HG03378 (cell line): ENCODE measurements at regions not wholly inside any gene's neighbourhood (a gene's known extent, or its start where the extent isn't known, plus 50 kb on each side); places are given as distances from the start of the nearest gene placed in this dataset.
"Not testable (repeated sequence)": the region's sequence is repeated elsewhere in the genome, so short reads cannot be mapped to it uniquely, and the experiment has no call there.

Source experiments
- ATAC-seq: cut with Tn5 transposase; IDR thresholded peaks from one replicate; pipeline ENCODE4 v1.9.1; 2021; ENCODE audit warnings: mild to moderate bottlenecking, moderate library complexity; ENCODE audit not compliant: unreplicated experiment

DNA sequence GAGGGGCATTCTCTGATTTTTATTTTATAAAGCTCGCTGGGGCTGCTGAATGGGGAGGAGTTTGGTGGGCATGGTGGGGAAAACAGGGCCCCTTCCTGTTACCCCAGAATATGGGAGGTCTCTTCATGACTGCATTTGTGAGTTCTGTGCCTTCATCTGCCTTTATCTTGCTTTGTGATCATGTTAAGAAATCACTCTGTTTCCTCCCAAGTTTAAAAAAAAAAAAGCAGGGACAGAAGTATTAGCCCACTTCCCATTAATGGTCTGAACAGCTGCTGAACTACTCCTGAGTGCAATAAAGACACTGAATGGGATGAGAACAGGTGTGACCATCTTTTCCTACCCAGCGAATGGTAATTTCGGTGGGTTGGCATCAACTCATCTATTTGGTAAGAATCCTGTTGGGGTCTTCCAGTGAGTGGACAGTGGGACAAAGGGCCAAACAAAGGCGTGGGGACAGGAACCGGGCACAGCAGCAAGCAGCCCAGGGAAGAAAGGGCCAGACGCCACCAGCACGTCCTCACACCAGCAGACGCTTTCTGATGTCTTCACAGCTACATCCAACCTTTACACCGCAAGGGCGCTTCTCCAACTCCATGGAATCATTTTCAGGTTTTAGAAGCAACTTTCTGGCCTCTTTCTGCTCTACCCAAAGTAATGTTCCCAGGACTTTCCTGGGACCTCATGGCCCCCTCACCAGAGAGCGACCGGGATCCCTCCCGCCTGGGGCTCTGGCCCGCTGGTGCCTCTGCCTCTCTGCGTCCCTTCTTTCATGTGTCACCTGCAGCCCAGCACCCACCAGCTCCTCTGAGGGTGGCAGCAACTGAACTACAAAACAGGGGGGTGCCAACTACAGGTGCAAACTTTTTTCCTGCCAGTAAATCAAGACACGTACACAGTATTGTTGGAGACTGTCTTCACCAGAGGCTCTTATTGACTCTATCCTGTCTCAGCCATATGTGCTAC, 160.2 kb downstream of the ADSS2 start:
- no peak for ATAC-seq

DNA sequence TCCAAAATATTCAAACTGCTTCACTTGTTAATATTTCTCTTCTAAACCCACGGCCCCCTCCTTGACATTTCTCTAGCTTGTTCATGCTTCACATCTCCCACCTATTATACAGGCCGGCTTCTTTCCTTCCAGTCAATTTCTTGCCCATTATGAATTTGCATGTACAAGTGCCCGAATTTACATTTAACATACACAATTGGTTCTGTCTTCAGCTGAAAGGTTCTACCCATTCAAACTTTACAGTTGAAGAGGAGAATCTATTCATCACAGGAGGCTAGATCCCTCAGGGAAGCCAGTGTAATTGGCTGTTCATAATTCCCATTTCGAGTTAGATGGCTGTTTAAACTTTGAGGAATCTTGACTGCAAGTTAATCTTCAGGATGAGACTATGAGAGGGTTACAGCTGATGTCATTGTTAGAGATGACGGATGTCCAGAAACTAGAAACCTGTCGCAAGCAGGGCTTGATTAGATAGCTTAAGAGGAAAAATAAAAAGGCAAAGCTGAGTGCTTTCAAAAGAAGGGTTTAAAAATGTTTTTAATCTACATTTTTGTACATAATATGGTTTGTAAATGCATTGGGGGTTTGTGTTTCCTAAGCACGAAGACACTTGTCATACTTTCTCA, 157.0 kb downstream of the ADSS2 start:
- ATAC-seq: no peak

DNA sequence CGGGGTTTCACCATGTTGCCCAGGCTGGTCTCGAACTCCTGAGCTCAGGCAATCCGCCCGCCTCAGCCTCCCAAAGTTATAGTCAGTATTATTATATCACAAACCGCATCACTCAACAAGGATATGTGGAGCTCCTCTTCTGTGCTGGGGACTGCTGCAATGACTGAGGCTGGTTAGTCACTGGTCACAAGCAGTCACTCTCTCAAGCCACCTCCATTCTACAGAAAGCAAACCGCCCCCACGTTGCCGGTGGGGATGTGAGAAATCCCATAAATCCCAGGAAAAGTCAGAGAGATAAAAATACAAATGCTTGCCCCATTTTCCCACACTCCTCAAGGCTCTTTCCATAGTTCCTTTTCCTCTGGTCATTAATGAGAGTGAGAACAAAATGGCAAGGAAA, 155.7 kb downstream of the ADSS2 start:
- ATAC-seq: no peak

- ATAC-seq: no peak
These were observed 155.3 kb downstream of the ADSS2 start for GRCh38 chr1:244296447-244296846.

GRCh38 chr1:244297087-244297486, 154.6 kb downstream of the ADSS2 start:
- no peak for ATAC-seq

GRCh38 chr1:244297616-244298015, 154.1 kb downstream of the ADSS2 start:
- no peak for ATAC-seq

- not testable (repeated sequence) for ATAC-seq
These were observed 151.7 kb downstream of the ADSS2 start for GRCh38 chr1:244300029-244300375.

GRCh38 chr1:244301595-244302130, 150.0 kb downstream of the ADSS2 start:
- ATAC-seq: no peak

GRCh38 chr1:244302876-244303609, 148.7 kb downstream of the ADSS2 start:
- ATAC-seq: no peak

DNA sequence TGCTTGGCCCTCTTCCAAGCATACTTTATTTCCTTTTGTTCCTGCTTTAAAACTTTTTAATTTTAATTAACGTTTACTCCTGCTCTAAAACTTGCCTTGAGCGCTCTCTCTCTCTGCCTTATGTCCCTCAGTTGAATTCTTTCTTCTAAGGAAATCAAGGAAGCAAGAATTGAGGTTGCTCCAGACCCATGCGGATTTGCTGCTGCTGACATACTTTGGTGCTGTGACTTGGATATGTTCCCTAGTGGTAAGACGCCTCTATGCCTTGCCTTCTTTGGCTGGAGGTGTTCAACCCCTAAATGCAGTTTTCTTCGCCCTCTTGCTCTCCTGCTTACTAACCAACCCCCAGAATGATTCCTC, 148.1 kb downstream of the ADSS2 start:
- no peak for ATAC-seq

DNA sequence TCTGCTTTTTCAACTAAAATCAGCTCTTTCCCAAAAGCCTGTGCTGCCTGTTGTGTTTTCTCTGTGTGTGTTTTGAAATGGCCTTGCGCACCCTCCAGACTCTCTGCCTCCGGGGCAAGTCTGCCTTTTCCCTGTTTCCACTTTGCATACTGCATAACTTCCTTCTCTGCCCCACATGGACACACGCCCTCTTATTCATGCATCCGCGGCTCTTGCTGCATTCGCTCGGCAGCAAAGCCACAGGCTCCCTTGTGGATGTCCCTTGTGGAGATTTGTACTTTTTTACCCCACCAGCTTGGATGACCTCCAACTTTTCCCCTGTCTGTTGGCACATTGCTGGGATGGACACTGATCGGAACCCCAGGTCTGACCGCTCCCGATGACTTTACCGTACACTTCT, 147.6 kb downstream of the ADSS2 start:
- no peak for ATAC-seq

- no peak for ATAC-seq
These were observed 147.1 kb downstream of the ADSS2 start for GRCh38 chr1:244304656-244305055.

DNA sequence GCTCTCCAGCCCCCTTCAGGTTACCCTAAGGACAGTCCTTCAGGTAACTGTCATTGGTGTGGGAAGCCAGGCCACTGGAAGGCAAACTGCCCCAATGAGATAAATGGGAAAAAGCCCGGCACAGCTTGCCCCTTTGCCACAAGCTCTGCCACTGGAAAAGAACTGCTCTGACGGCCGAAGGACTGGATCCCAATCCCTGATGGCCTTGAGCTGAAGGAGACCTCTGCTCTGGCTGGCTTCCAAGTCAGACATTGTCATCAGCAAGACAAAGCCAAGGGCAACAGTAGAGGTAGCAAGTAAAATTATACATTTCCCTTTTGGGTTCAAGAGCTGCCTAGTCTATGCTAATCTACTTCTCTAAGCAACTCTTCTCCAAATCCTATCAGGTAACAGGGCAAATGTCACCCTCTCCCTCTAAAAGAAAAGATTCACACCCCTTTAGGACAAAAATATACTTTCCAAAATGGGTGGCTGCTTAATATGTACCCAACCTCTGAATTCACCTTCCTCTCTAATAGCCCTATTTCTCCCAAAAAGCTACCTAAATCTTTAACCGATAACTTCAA, 145.8 kb downstream of the ADSS2 start:
- ATAC-seq: no peak

GRCh38 chr1:244306544-244306943, 145.2 kb downstream of the ADSS2 start:
- ATAC-seq: no peak

GRCh38 chr1:244309191-244309590, 142.5 kb downstream of the ADSS2 start:
- not testable (repeated sequence) for ATAC-seq

DNA sequence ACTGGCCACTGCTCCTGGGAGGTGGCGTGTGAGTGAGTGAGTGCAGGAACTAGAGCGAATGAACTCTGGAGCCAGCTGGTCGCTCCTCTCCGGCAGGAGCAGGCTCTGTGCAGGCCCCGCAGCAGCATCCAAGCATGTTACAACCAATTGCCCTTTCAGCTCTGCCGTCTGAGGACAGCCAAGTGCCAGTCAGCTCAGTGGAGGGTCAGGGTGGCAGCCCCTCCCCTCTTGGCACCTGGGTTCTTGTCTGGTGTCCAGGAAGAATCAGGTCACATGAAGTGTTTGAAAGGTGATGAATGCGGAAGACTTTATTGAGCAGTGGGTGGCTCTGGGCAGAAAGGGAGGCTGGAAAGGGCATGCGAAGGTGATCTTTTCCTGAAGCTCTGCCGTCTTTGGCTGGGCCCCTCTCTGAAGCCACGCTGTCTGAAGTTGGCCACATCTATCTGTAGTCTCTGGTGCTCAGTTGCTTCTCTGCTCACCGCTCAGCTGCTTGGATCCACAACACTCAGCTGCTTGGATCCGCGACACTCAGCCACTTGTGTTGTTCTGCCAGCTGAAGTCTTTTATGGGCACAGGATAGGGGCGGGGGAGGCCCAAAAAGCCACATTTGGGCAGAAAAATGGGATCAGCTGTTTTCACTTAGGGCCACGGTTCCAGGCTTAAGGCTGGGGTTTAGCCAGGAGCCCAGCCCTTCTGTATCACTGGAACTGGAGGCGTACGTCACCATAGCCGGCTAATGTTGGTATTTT, 139.8 kb downstream of the ADSS2 start:
- no peak for ATAC-seq

DNA sequence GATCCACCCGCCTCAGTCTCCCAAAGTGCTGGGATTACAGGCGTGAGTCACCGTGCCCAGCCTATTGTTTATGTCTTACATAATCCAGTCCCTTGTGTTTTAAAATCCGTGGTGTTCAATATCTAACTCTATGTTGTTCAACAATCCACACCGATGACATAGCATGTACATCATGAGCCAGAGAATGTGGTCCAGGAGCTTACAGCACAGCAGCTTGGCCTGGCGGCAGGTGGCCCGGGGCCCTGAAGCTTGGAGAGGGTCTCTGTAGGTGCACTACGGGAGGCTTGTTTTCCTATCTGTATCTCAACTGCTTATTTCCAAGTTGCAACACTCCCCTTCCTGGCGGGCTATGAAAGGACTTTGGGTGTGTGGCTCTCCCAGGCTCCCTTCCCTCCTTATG, 138.4 kb downstream of the ADSS2 start:
- ATAC-seq: no peak

GRCh38 chr1:244314921-244315559, 136.7 kb downstream of the ADSS2 start:
- no peak for ATAC-seq

DNA sequence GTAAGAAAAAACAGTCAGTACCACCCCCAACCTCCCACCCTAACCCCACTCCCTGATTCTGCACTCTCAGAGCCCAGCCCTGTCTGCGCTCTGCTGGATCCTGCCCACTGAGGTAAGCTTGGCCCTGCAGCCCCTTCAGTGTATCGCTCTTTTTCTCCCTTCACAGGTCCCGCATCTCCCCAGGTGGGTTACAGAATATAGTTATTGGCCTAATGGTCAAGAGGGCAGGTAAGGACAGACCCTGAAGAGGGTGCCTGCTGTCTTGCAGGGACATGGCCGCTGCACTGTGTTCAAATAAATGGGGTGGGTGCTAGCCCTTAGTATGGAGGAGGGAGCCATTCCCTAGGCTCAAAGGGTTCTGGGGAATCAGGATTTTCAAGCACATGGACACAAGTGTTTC, 135.7 kb downstream of the ADSS2 start:
- ATAC-seq: no peak

DNA sequence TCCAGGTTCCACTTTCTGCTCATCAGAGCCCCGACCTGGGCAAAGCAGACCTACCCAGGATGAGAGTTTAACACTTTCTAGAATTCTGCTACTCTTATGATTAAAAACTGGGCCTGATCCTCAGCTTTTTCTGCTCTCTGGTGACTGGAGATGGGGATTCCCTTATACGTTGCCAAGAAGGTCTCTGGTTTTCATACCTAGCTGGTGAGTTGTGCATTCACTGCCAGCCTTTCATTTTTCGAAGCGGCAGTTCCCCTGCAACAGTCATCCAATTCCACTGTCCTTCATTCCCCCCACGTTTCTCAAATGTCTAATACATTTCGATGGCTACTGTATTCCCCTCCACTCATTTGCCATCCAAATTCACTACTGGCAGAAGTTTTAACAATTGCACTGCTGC, 135.3 kb downstream of the ADSS2 start:
- ATAC-seq: no peak
